ENCODE measurements at regions not wholly inside any gene's neighbourhood (a gene's known extent, or its start where the extent isn't known, plus 50 kb on each side); places are given as distances from the start of the nearest gene placed in this dataset.

DNA sequence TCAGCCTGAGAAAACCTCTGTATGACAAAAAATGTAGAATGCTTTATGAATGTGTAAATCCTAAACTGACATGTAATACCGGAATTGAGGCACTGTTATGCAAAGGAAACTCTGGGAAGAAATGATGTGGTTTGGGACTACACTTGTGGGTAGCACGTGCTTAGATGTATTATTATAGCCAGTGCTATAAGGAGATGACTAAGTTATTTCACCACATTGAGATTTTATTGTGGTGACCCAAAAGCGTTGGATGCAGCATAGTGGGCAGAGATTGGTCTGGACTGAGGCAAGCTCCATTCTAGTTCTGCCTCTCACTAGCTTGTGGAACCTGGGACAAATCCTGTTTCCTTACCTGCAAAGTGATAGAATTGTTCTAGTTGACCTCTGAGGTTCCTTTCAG is 172.2 kb downstream of the SNAPC1 start:
- no peaks in the 10 kb centered on the region for H3K9me3 ChIP-seq (ENCODE audit: control insufficient read depth in 5 of 5, low read length in 5 of 5)

GRCh38 chr14:61939776-61940175 is 177.6 kb downstream of the SNAPC1 start:
- Histone ChIP-seq H3K36me3 (ENCODE audit: control insufficient read depth in 5 of 5, insufficient read depth in 5 of 5, low read length in 5 of 5) (no peaks in the 10 kb centered on the region), H3K27ac (ENCODE audit: low read depth, low read length) (no peak overlapping the region), H3K4me3 (ENCODE audit: low read depth in 1 of 5, low read length in 5 of 5) (no peak overlapping the region), H3K27me3 (ENCODE audit: control insufficient read depth in 5 of 5, insufficient read depth in 4 of 5, low read length in 5 of 5) (peaks cover 0 to 8% (median 0%) of the 10 kb centered on the region in 5 donors), H3K9ac (ENCODE audit: low read length in 5 of 5) (no peak overlapping the region), H3K9me3 (ENCODE audit: control insufficient read depth in 5 of 5, low read length in 5 of 5) (no peaks in the 10 kb centered on the region), H3K4me1 (ENCODE audit: control insufficient read depth in 5 of 5, insufficient read depth in 5 of 5, low read length in 5 of 5) (no peaks in the 10 kb centered on the region)

More for the DNA sequence above, 172.2 kb downstream of the SNAPC1 start:
- Histone ChIP-seq H3K36me3 (ENCODE audit: control insufficient read depth in 5 of 5, insufficient read depth in 5 of 5, low read length in 5 of 5) (no peaks in the 10 kb centered on the region), H3K4me3 (ENCODE audit: low read depth in 1 of 5, low read length in 5 of 5) (no peak overlapping the region), H3K27ac (ENCODE audit: low read depth, low read length) (no peak overlapping the region), H3K27me3 (ENCODE audit: control insufficient read depth in 5 of 5, insufficient read depth in 4 of 5, low read length in 5 of 5) (peaks cover 0 to 3% (median 0%) of the 10 kb centered on the region in 5 donors), H3K9ac (ENCODE audit: low read length in 5 of 5) (no peak overlapping the region), H3K4me1 (ENCODE audit: control insufficient read depth in 5 of 5, insufficient read depth in 5 of 5, low read length in 5 of 5) (peaks cover 0 to 6% (median 0%) of the 10 kb centered on the region in 5 donors)

- Histone ChIP-seq H3K27ac (ENCODE audit: low read depth, low read length) (no peak overlapping the region), H3K9ac (ENCODE audit: low read length in 5 of 5) (no peak overlapping the region), H3K9me3 (ENCODE audit: control insufficient read depth in 5 of 5, low read length in 5 of 5) (no peaks in the 10 kb centered on the region), H3K36me3 (ENCODE audit: control insufficient read depth in 5 of 5, insufficient read depth in 5 of 5, low read length in 5 of 5) (no peaks in the 10 kb centered on the region), H3K27me3 (ENCODE audit: control insufficient read depth in 5 of 5, insufficient read depth in 4 of 5, low read length in 5 of 5) (peaks cover 0 to 8% (median 0%) of the 10 kb centered on the region in 5 donors), H3K4me3 (ENCODE audit: low read depth in 1 of 5, low read length in 5 of 5) (no peak overlapping the region), H3K4me1 (ENCODE audit: control insufficient read depth in 5 of 5, insufficient read depth in 5 of 5, low read length in 5 of 5) (no peaks in the 10 kb centered on the region)
These were observed 178.6 kb downstream of the SNAPC1 start for GRCh38 chr14:61940666-61941420.

GRCh38 chr14:61941421-61942150 is 179.4 kb downstream of the SNAPC1 start:
- no peaks in the 10 kb centered on the region for H3K36me3 ChIP-seq (ENCODE audit: control insufficient read depth in 5 of 5, insufficient read depth in 5 of 5, low read length in 5 of 5)
- H3K4me3 ChIP-seq (ENCODE audit: low read depth in 1 of 5, low read length in 5 of 5), result no peak overlapping the region
- no peaks in the 10 kb centered on the region for H3K9me3 ChIP-seq (ENCODE audit: control insufficient read depth in 5 of 5, low read length in 5 of 5)
- no peaks in the 10 kb centered on the region for H3K4me1 ChIP-seq (ENCODE audit: control insufficient read depth in 5 of 5, insufficient read depth in 5 of 5, low read length in 5 of 5)
- no peak overlapping the region for H3K27ac ChIP-seq (ENCODE audit: low read depth, low read length)
- peaks cover 0 to 8% (median 0%) of the 10 kb centered on the region in 5 donors for H3K27me3 ChIP-seq (ENCODE audit: control insufficient read depth in 5 of 5, insufficient read depth in 4 of 5, low read length in 5 of 5)
- H3K9ac ChIP-seq (ENCODE audit: low read length in 5 of 5), result no peak overlapping the region

DNA sequence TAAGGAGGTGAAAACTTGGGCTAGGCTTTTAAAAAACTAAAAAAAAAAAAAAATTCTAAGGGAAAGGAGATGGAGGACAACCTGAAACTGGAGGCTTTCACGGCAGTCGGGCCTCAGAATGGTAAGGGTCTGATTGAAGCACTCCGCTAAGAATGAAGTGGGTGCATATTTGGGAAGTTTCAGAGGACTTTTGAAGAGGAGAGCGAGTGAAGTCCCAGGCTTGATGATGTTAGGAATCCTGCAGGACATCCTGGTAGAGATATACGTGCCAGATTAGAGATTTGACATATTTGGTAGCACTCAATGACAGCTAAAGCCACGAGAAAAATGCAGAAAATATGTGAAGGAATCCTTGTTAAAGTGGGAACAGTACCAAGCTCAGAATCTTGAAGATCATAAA is 186.2 kb downstream of the SNAPC1 start:
- Histone ChIP-seq H3K27ac (ENCODE audit: low read depth, low read length) (no peak overlapping the region), H3K9ac (ENCODE audit: low read length in 5 of 5) (no peak overlapping the region), H3K27me3 (ENCODE audit: control insufficient read depth in 5 of 5, insufficient read depth in 4 of 5, low read length in 5 of 5) (no peaks in the 10 kb centered on the region), H3K9me3 (ENCODE audit: control insufficient read depth in 5 of 5, low read length in 5 of 5) (no peaks in the 10 kb centered on the region), H3K4me3 (ENCODE audit: low read depth in 1 of 5, low read length in 5 of 5) (no peak overlapping the region), H3K36me3 (ENCODE audit: control insufficient read depth in 5 of 5, insufficient read depth in 5 of 5, low read length in 5 of 5) (no peaks in the 10 kb centered on the region), H3K4me1 (ENCODE audit: control insufficient read depth in 5 of 5, insufficient read depth in 5 of 5, low read length in 5 of 5) (peaks cover 0 to 11% (median 0%) of the 10 kb centered on the region in 5 donors)

GRCh38 chr14:61950340-61950739 is 188.1 kb downstream of the SNAPC1 start:
- Histone ChIP-seq H3K9ac (ENCODE audit: low read length in 5 of 5) (no peak overlapping the region), H3K4me1 (ENCODE audit: control insufficient read depth in 5 of 5, insufficient read depth in 5 of 5, low read length in 5 of 5) (peaks cover 0 to 11% (median 0%) of the 10 kb centered on the region in 5 donors), H3K36me3 (ENCODE audit: control insufficient read depth in 5 of 5, insufficient read depth in 5 of 5, low read length in 5 of 5) (no peaks in the 10 kb centered on the region), H3K9me3 (ENCODE audit: control insufficient read depth in 5 of 5, low read length in 5 of 5) (no peaks in the 10 kb centered on the region), H3K27me3 (ENCODE audit: control insufficient read depth in 5 of 5, insufficient read depth in 4 of 5, low read length in 5 of 5) (no peaks in the 10 kb centered on the region), H3K27ac (ENCODE audit: low read depth, low read length) (no peak overlapping the region), H3K4me3 (ENCODE audit: low read depth in 1 of 5, low read length in 5 of 5) (no peak overlapping the region)

DNA sequence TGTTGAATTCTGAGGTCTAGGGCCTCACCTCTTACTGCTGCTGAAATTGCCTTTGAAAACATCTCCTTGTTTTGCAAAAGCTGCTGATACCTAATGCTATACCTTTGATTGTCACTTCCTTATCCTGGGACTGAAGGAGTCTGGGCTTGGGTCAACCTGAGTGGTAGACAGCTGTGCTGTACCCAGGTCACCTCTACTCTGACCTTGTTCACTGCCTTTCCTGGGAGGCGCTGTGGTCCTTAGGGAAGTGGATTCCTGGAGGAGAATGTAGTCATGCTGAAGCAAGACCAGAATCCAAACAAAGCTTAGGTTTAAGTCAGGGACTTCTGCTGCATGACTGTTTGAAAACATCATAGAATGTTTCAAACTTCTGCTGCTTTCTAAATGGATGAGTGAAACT is 191.4 kb downstream of the SNAPC1 start:
- H3K9me3 ChIP-seq (ENCODE audit: control insufficient read depth in 5 of 5, low read length in 5 of 5), result peaks cover 0 to 8% (median 6%) of the 10 kb centered on the region in 5 donors

GRCh38 chr14:61954306-61954705 is 192.1 kb downstream of the SNAPC1 start:
- no peak overlapping the region for H3K9ac ChIP-seq (ENCODE audit: low read length in 5 of 5)
- no peaks in the 10 kb centered on the region for H3K27me3 ChIP-seq (ENCODE audit: control insufficient read depth in 5 of 5, insufficient read depth in 4 of 5, low read length in 5 of 5)
- no peak overlapping the region for H3K27ac ChIP-seq (ENCODE audit: low read depth, low read length)
- H3K4me1 ChIP-seq (ENCODE audit: control insufficient read depth in 5 of 5, insufficient read depth in 5 of 5, low read length in 5 of 5), result peaks cover 0 to 11% (median 0%) of the 10 kb centered on the region in 5 donors
- no peak overlapping the region for H3K4me3 ChIP-seq (ENCODE audit: low read depth in 1 of 5, low read length in 5 of 5)
- H3K9me3 ChIP-seq (ENCODE audit: control insufficient read depth in 5 of 5, low read length in 5 of 5), result peaks cover 0 to 8% (median 6%) of the 10 kb centered on the region in 5 donors
- H3K36me3 ChIP-seq (ENCODE audit: control insufficient read depth in 5 of 5, insufficient read depth in 5 of 5, low read length in 5 of 5), result no peaks in the 10 kb centered on the region

More for the DNA sequence above, 191.4 kb downstream of the SNAPC1 start:
- no peak overlapping the region for H3K9ac ChIP-seq (ENCODE audit: low read length in 5 of 5)
- no peak overlapping the region for H3K27ac ChIP-seq (ENCODE audit: low read depth, low read length)
- H3K27me3 ChIP-seq (ENCODE audit: control insufficient read depth in 5 of 5, insufficient read depth in 4 of 5, low read length in 5 of 5), result no peaks in the 10 kb centered on the region
- H3K4me1 ChIP-seq (ENCODE audit: control insufficient read depth in 5 of 5, insufficient read depth in 5 of 5, low read length in 5 of 5), result peaks cover 0 to 11% (median 0%) of the 10 kb centered on the region in 5 donors
- no peaks in the 10 kb centered on the region for H3K36me3 ChIP-seq (ENCODE audit: control insufficient read depth in 5 of 5, insufficient read depth in 5 of 5, low read length in 5 of 5)
- H3K4me3 ChIP-seq (ENCODE audit: low read depth in 1 of 5, low read length in 5 of 5), result no peak overlapping the region

GRCh38 chr14:61956517-61956916 is 194.3 kb downstream of the SNAPC1 start:
- Histone ChIP-seq H3K27me3 (ENCODE audit: control insufficient read depth in 5 of 5, insufficient read depth in 4 of 5, low read length in 5 of 5) (no peaks in the 10 kb centered on the region), H3K9me3 (ENCODE audit: control insufficient read depth in 5 of 5, low read length in 5 of 5) (peaks cover 0 to 8% (median 6%) of the 10 kb centered on the region in 5 donors), H3K4me1 (ENCODE audit: control insufficient read depth in 5 of 5, insufficient read depth in 5 of 5, low read length in 5 of 5) (no peaks in the 10 kb centered on the region), H3K9ac (ENCODE audit: low read length in 5 of 5) (no peak overlapping the region), H3K4me3 (ENCODE audit: low read depth in 1 of 5, low read length in 5 of 5) (no peak overlapping the region), H3K36me3 (ENCODE audit: control insufficient read depth in 5 of 5, insufficient read depth in 5 of 5, low read length in 5 of 5) (no peaks in the 10 kb centered on the region), H3K27ac (ENCODE audit: low read depth, low read length) (no peak overlapping the region)

GRCh38 chr14:61959348-61959747 is 197.1 kb downstream of the SNAPC1 start:
- Histone ChIP-seq H3K36me3 (ENCODE audit: control insufficient read depth in 5 of 5, insufficient read depth in 5 of 5, low read length in 5 of 5) (no peaks in the 10 kb centered on the region), H3K9ac (ENCODE audit: low read length in 5 of 5) (no peak overlapping the region), H3K9me3 (ENCODE audit: control insufficient read depth in 5 of 5, low read length in 5 of 5) (peaks cover 0 to 11% (median 6%) of the 10 kb centered on the region in 5 donors), H3K27me3 (ENCODE audit: control insufficient read depth in 5 of 5, insufficient read depth in 4 of 5, low read length in 5 of 5) (no peaks in the 10 kb centered on the region), H3K4me1 (ENCODE audit: control insufficient read depth in 5 of 5, insufficient read depth in 5 of 5, low read length in 5 of 5) (no peaks in the 10 kb centered on the region), H3K4me3 (ENCODE audit: low read depth in 1 of 5, low read length in 5 of 5) (no peak overlapping the region), H3K27ac (ENCODE audit: low read depth, low read length) (no peak overlapping the region)
